GM18867 (cell line): ENCODE measurements at regions not wholly inside any gene's neighbourhood (a gene's known extent, or its start where the extent isn't known, plus 50 kb on each side); places are given as distances from the start of the nearest gene placed in this dataset.
A peak's percentile ranks its signal among the peaks of the same experiment; 100 is the strongest.
"Not testable (repeated sequence)": the region's sequence is repeated elsewhere in the genome, so short reads cannot be mapped to it uniquely, and the experiment has no call there.

Experiments
- ATAC-seq: cut with Tn5 transposase; IDR thresholded peaks from one replicate; pipeline ENCODE4 v1.9.1; 2021; ENCODE audit warnings: mild to moderate bottlenecking, moderate library complexity; ENCODE audit not compliant: unreplicated experiment

GRCh38 chr1:166488327-166488726 lies 321.5 kb upstream of the FAM78B start:
- no peak for ATAC-seq

- no peak for ATAC-seq
These were observed 322.5 kb upstream of the FAM78B start for GRCh38 chr1:166489356-166489669.

GRCh38 chr1:166489670-166490436 lies 323.1 kb upstream of the FAM78B start:
- peak; percentile 87 for ATAC-seq

- ATAC-seq = no peak
These were observed 323.7 kb upstream of the FAM78B start for GRCh38 chr1:166490437-166490991.

GRCh38 chr1:166493765-166494164 lies 327.0 kb upstream of the FAM78B start:
- not testable (repeated sequence) for ATAC-seq

GRCh38 chr1:166507347-166507746 lies 331.9 kb upstream of the POGK start:
- no peak for ATAC-seq

GRCh38 chr1:166511761-166512160 lies 327.5 kb upstream of the POGK start:
- ATAC-seq = no peak

GRCh38 chr1:166514067-166514466 lies 325.2 kb upstream of the POGK start:
- ATAC-seq = no peak

GRCh38 chr1:166527752-166528151 lies 311.5 kb upstream of the POGK start:
- ATAC-seq = no peak

- no peak for ATAC-seq
These were observed 300.6 kb upstream of the POGK start for GRCh38 chr1:166538646-166539045.

- ATAC-seq = no peak
These were observed 295.2 kb upstream of the POGK start for GRCh38 chr1:166544036-166544435.

- ATAC-seq = no peak
These were observed 294.7 kb upstream of the POGK start for GRCh38 chr1:166544561-166544960.

- no peak for ATAC-seq
These were observed 286.6 kb upstream of the POGK start for GRCh38 chr1:166552706-166553105.

- no peak for ATAC-seq
These were observed 268.3 kb upstream of the POGK start for GRCh38 chr1:166570954-166571353.

- no peak for ATAC-seq
These were observed 266.1 kb upstream of the POGK start for GRCh38 chr1:166573199-166573598.

- ATAC-seq = no peak
These were observed 259.4 kb upstream of the POGK start for GRCh38 chr1:166579557-166580501.

- ATAC-seq = no peak
These were observed 250.5 kb upstream of the POGK start for GRCh38 chr1:166588741-166589140.

GRCh38 chr1:166590161-166590560 lies 249.1 kb upstream of the POGK start:
- no peak for ATAC-seq

GRCh38 chr1:166594646-166595045 lies 244.6 kb upstream of the POGK start:
- no peak for ATAC-seq

GRCh38 chr1:166597516-166597915 lies 241.8 kb upstream of the POGK start:
- ATAC-seq = no peak

GRCh38 chr1:166600574-166600973 lies 238.7 kb upstream of the POGK start:
- no peak for ATAC-seq
